ENCODE measurements at regions not wholly inside any gene's neighbourhood (a gene's known extent, or its start where the extent isn't known, plus 50 kb on each side); places are given as distances from the start of the nearest gene placed in this dataset.

GRCh38 chr4:124212815-124213630 is 499.5 kb downstream of the ANKRD50 start:
- TF ChIP-seq CTCF (IDR thresholded peaks at IDR 0.05; ENCODE audit: low read depth, low read length, poor library complexity, severe bottlenecking): no peak
- TF ChIP-seq EZH2phosphoT487 (IDR thresholded peaks at IDR 0.05; ENCODE audit: borderline replicate concordance, low read length): no peak

Measured in DOHH2 (cell line).